CD4-positive, alpha-beta T cell treated with Interferon gamma for 1 hour (primary cell): ENCODE measurements at regions not wholly inside any gene's neighbourhood (a gene's known extent, or its start where the extent isn't known, plus 50 kb on each side); places are given as distances from the start of the nearest gene placed in this dataset.
"Not testable (repeated sequence)": the region's sequence is repeated elsewhere in the genome, so short reads cannot be mapped to it uniquely, and the experiment has no call there.

Experiments
- DNase-seq: peaks from one replicate; pipeline ENCODE4 v3.0.0-alpha.2; 2020

DNA sequence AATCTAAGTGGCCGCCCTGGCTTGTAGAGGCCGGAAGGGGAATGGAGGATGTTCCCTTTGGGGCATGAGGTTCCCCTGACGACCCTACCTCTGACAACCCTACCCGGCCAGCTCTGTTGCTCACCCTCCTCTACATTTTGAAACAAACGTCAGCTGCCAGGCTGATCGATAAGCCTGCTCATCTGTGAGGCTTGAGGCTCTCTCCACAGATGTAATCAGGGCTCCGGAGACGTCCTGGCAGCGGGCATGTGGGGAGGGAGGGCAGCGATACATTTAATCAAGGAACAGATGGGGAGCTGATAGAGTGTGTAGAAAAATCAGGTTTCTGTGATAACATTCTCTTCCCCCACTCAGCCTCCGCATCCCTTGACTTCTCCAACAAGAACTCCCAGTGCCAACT lies 212.3 kb upstream of the SDK2 start:
- no peak for DNase-seq

- not testable (repeated sequence) for DNase-seq
Measured at GRCh38 chr17:73859439-73860008, 215.3 kb upstream of the SDK2 start.

- DNase-seq, result no peak
Measured at GRCh38 chr17:73861543-73861942, 217.3 kb upstream of the SDK2 start.

GRCh38 chr17:73863761-73864535 lies 219.7 kb upstream of the SDK2 start:
- no peak for DNase-seq

- no peak for DNase-seq
Measured at GRCh38 chr17:73865831-73866230, 221.6 kb upstream of the SDK2 start.

GRCh38 chr17:73867056-73867455 lies 222.8 kb upstream of the SDK2 start:
- no peak for DNase-seq

GRCh38 chr17:73870068-73870467 lies 225.8 kb upstream of the SDK2 start:
- no peak for DNase-seq

- DNase-seq, result no peak
Measured at GRCh38 chr17:73870473-73870872, 226.2 kb upstream of the SDK2 start.

DNA sequence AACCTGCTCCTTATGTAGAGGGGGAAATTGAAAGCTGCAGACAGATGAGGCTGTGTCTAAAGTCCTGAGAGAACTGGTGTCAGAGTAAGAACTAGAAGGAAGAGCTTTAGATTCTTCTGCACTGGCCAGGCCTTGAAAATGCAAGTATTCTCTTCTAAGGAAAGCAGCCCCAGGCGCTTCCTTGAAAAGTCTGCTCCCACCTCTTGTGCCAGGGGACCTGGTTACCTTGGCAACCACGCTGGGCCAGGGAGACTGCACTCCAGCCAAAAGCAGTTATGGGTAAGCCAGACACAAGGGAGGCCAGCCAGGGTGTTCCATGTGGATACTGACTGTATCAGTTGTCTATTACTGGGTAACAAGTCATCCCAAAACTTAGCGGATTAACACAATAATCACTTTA lies 228.6 kb upstream of the SDK2 start:
- DNase-seq, result no peak

DNA sequence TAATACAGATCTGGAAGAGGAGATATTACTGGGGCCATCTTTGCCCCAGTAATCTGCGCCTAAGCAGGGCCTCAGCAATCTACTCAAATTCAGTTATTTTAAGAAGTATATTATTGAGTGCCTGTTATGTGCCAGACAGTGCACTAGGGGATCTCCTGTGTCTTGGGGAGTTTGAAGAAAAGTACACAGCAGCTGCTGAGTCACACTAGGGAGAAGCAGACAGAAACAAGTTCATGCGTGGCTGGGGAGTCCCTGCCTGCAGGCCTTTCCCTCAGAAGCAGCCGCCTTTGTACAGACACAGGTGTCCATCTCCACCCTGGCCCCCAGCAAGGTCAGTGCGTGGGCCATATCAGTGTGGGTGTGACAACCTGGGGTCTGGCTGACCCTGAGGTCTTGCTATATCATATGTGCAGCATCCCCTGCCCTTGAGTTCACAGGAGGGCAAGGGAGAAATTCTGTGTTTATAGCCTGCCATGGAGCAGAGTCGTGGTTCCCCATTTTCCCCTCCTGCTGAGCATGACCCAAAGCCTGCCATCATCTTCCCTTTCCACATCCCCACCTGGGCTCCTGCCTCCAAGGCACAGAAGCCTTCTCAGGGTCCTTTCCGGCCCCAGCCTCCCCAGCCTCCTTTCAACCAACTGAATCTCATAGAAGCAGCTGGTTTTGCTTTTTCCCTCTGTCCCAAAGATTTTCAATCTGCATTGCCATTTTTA lies 229.9 kb upstream of the SDK2 start:
- no peak for DNase-seq

DNA sequence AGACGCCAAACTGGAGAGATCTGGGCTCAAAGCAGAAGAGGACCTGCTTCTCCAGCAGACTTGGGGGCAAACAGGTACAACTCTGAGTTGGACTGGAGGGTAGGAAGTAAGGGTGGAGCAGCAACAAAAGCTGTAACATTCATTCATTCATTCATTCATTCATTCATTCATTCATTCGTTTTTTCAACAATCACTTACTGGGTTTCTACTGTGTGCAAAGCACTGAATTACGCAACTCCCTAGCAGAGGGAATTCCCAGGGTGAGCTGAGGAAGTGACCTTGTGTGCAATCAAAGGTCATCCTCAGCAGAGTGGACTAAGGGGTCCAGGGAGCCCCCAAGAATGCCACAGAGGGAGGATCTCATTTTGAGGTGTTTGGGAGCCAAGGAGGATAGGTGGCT lies 231.1 kb upstream of the SDK2 start:
- no peak for DNase-seq

GRCh38 chr17:73877962-73878361 lies 233.7 kb upstream of the SDK2 start:
- DNase-seq, result no peak

- no peak for DNase-seq
Measured at GRCh38 chr17:73878923-73879322, 234.7 kb upstream of the SDK2 start.

- no peak for DNase-seq
Measured at GRCh38 chr17:73879987-73880386, 235.7 kb upstream of the SDK2 start.

DNA sequence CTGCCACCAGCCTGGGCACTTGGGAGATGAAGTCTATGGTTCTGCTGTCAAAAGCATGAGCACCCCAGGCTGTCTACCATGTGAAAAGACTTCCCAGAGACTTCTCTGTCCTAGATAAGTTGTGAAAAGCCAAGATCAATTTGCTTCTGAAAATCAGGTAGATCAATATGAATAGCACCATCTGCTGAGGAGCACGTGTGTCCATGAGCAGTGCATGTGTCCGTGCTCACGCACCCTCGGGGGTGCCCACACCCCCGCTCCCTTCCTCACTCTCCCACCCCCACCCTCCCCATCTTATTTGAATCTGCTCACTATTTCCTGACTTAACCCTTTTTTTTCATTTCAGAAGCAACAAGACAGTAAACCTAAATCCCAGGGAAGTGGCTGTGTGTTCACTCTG lies 238.3 kb upstream of the SDK2 start:
- no peak for DNase-seq

- DNase-seq, result no peak
Measured at GRCh38 chr17:73883175-73883574, 238.9 kb upstream of the SDK2 start.

GRCh38 chr17:73887739-73888138 lies 243.5 kb upstream of the SDK2 start:
- no peak for DNase-seq

- no peak for DNase-seq
Measured at GRCh38 chr17:73888862-73889261, 244.6 kb upstream of the SDK2 start.

GRCh38 chr17:73889439-73889838 lies 245.2 kb upstream of the SDK2 start:
- no peak for DNase-seq

DNA sequence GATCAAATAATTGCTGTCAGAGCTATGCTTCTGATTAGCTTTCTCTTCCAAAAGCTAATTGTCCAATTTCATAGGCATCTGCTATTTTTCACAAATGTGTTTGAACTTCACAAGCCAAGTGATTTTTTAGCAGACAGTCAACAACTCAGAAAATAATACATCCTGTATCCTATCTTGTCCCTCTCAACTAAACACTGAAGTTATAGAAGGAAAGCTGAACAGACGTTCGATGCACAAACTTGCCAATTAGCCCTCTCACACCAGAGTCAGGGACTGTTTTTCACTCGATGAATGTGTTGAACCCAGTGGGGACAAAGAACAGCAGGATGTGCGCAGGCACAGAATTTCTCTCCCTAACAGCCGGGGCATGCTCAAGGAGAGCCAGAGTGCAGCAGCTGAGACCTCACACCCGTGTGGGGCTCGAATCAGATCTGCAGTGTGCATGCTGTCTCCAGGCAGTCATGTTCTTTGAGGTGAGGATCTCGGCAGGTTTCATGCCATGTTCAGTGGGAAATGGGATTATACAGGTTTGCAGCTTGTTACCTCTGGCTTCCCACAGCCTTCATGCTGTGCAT lies 246.7 kb upstream of the SDK2 start:
- no peak for DNase-seq

DNA sequence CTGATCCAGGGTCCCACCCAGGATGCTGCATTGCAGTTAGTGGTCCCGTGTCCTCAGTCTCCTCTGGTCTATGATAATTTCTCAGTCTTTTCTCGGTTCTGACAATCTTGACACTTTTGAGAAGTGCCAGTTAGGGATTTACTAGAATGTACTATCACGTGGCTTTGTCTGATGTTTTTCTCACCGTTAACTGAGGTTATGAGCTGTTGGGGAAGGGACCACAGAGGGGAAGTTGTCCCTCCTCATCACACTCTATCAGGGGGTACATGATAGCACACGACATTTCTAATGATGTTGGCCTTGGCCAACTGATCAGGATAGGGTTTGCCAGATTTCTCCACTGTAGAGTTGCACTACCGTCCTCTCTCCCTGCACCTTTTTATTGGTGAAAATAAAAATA lies 250.9 kb upstream of the SDK2 start:
- no peak for DNase-seq

DNA sequence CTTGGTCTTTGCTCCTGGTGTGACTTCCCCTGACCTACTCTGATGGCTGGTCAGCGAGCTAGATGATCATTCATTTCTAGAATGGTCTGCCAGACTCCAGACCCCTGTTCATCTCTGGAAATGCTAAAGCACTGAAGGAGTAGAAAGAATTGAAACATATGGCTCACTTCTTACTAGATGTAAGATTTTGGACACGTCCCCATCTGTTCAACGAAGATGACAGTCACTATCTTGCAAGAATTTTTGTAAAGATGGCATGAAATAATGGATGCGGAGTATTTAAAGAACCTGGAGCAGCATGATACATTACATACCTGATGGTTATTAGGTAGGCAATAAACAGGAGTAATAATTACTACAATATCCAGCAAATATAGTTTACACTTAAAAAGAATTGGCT lies 252.7 kb upstream of the SDK2 start:
- DNase-seq, result no peak

DNA sequence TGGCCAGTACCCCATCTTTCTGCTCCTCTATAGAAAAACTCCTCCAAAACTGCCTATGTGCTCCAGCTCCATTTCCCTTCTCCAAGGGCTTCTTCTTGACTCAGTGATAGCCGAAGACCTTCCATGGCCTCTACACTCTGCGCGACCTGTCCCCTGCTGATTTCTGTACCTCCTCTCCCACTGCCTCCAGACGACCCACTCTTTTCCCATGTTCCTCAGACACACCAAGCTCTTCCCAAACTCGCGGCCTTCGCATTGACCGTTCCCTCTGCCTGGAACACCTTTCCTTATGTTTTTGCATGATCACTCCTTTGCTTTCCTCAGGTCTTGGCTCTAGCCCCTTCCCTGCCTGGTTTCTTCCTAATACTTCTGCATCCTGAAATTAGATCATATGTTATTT lies 255.6 kb upstream of the SDK2 start:
- no peak for DNase-seq

DNA sequence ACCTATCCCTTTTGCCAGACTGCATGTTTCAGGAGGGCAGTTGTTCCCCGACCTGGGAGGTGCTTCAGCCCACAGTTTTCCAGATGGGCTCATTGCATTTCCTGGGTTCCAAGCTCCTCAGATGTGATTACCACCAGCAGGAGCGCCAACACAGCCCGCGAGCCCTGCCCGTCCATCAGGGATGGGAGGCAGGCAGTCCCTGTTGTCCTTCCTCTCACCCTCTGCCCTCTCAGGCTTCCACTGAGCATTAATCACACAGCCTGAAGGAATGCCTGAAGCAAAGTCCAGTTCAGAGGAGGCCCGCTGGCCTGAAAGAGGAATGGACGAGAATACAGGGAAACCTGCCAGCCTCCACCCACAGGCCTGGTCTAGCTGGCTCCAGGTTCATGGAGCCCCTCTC lies 256.3 kb upstream of the SDK2 start:
- no peak for DNase-seq
